Activated CD4-positive, alpha-beta T cell treated with anti-CD3 and anti-CD28 coated beads, Interleukin-2, amount 50 U/mL, for 24 hours (primary cell): ENCODE measurements at regions not wholly inside any gene's neighbourhood (a gene's known extent, or its start where the extent isn't known, plus 50 kb on each side); places are given as distances from the start of the nearest gene placed in this dataset.

Source experiments
- DNase-seq, 2 donors: peaks; one replicate each; pipeline ENCODE4 v3.0.0-alpha.2; 2020; ENCODE audit warnings: low read depth in 1 of 2, low spot score in 1 of 2

GRCh38 chr6:19128701-19129100, 708.5 kb upstream of the ID4 start:
- DNase-seq = no peak

DNA sequence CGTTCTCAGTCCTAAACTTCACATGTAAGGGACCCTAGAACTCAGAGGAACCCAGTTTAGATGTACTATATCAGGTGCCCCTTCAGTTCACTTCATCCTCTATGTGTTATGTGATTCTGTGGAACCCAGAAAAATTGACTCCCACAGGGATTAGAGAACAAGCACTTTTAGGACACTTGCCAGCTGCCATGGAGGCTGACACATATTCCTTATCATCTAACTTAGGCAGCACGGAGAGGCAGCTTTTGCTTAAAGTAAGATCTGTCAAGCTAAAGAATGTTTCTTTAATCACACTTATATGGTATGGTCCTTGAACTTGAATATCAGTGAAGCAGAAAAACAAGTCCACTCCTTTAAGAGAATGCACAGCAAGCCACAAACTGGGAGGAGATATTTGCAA, 701.5 kb upstream of the ID4 start:
- no peak for DNase-seq

DNA sequence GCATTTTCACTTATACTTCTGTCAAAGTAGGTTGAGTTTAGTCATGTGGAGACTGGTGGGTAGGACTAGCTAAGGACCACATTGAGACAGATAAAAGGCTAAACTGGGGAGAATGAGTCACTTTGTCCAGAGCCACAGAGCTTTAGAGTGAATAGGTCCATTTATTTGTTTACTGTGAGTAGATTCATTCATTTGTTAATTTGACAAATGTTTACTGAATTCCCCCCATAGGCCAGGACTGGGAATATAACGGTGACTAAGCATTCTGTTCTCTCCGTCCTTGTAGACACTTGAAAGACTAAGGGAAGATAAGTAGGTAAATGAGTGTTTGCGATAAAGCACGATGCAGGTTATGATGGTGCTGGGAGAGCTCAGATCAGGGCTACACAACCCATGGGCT, 699.7 kb upstream of the ID4 start:
- no peak for DNase-seq

GRCh38 chr6:19142275-19142674, 694.9 kb upstream of the ID4 start:
- DNase-seq = no peak

GRCh38 chr6:19150307-19150706, 686.9 kb upstream of the ID4 start:
- DNase-seq = no peak

DNA sequence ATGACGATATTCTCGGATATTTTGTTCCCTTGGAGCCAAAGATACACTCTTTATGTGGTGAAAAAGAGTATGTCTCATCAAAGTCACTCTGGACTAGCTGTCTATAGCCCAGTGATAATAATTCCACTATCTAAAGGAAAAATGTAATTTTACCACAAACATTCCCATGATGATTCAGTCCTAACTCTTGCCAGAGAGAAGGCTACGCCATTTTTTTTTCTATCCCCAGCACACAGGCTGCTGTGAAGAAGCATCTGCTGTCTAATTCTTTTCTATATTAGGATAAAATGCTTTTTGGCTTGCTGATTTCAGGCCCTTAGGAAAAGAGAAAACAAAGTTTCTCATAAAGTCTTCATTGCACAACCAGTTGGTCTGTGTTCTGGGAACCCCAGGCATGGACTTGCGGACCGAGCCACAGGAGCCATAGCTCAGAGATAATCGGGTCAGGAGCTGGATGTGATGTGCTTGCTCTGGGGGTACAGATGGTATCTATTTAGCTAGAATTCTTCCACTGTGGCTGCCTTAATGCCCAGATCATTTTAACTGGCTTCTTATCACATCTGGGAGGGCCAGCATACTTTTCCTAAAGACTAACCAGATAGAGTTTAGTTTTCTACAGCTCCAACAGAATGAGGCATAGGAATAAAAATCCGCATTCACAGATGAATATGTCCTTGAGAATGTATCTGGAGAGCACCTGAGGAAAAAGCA, 683.7 kb upstream of the ID4 start:
- no peak for DNase-seq

- DNase-seq = no peak
Measured at GRCh38 chr6:19153981-19154295, 683.2 kb upstream of the ID4 start.

DNA sequence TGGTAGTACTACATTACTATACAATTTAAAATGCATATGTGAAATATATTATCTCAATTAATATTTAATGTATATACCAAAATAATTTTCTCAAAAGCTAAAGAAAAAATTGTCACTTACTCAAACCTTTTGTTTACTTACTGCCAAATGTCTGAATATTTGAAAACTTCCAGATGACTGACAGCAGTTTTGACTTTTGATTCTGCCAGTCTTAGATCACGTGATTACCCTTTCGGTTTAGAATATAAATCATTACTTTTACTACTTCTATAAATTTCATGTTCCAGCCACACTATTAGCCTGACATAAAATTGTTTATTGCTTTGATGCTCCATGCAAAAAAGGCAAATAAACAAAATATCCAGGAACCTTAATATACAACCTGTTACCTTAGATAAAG, 680.7 kb upstream of the ID4 start:
- no peak for DNase-seq

GRCh38 chr6:19157486-19157885, 679.7 kb upstream of the ID4 start:
- no peak for DNase-seq

GRCh38 chr6:19158586-19158985, 678.6 kb upstream of the ID4 start:
- DNase-seq = no peak

DNA sequence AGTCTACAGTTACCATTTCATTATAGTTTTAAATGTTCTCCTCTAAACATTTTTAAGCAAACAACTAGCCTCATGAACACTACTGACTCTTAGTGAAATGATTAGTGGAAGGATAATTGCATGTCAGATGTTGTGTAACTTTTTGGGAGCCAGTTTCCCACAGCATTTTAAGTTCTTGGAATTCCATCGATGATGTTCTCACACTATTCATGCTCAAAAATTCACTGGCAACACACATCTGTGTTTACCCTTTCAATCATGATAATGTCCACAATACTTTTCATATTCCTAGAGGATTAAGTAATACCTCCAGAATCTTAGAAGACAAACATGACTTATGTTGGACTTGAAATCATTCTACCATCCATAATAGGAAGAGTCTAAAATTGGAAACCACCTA, 678.1 kb upstream of the ID4 start:
- DNase-seq = no peak

DNA sequence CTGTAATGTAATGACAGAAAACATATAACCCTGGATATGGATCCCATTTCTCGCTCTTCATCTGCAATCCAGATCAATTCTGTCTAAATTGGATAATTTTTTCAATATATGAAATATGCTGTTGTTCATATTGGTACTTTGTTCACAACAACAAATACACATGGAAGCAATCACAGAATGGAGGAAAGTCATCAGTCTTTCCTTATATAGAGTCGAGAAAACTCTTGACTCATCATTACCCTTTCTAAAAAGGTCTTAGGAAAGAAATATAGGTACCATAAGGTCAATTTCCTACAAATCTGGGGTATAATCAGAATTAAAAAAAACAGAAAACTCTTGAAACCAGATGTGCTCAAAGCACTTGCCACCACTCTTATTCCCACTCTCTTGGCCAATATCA, 677.6 kb upstream of the ID4 start:
- DNase-seq = no peak

DNA sequence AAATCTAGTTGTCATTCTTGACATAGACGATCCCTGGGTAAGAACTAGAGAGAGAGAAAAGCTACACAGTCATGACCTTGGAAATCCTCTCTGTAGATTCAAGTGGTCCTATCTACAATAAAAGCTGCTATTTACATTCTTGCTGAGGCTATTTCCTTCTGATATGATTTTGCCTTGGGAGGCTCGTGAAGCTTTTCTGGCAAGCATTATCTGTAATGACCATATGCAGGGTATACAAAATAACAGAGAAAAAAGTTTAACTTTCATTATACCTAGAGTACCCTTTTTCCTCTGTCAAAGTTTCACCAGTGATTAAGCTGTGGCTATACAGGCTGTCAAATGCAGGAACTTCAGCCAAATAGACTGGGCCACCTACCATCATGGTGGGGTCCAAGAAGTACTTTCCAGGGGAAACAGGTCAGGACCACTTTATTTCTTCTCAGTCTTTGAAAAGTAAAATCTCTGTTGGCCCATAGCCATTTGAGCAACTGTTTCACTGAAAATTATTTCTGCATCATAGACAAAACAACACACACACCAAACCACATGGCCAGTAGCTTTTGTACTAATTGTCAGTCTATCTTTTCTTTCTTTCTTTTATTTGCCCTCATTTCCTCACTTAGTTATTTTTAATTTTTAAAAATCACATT, 677.0 kb upstream of the ID4 start:
- no peak for DNase-seq

- no peak for DNase-seq
Measured at GRCh38 chr6:19167251-19167650, 669.9 kb upstream of the ID4 start.

- no peak for DNase-seq
Measured at GRCh38 chr6:19169366-19169765, 667.8 kb upstream of the ID4 start.

- DNase-seq = no peak
Measured at GRCh38 chr6:19175023-19175422, 662.1 kb upstream of the ID4 start.

- DNase-seq = no peak
Measured at GRCh38 chr6:19180348-19181072, 656.7 kb upstream of the ID4 start.

DNA sequence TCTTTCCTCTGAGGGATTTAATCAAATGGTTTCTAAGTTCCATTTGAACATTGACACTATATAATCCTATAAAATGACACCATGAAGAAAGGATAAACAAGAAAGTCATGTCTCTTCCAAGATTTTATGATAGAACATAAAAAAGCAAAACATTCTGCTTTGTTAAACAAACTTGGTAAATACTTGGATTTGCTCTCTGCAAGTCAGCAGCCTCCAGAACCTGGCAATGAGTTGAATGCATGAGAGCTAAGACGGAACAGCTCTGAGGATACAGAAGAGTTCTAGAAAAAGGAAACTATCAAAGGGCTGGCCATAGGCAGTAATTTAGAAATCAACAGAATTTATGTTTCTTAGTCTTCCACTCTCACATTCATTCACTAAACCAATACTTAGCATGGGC, 656.0 kb upstream of the ID4 start:
- DNase-seq = no peak

- no peak for DNase-seq
Measured at GRCh38 chr6:19193624-19194023, 643.5 kb upstream of the ID4 start.

GRCh38 chr6:19204445-19204844, 632.7 kb upstream of the ID4 start:
- DNase-seq = no peak

DNA sequence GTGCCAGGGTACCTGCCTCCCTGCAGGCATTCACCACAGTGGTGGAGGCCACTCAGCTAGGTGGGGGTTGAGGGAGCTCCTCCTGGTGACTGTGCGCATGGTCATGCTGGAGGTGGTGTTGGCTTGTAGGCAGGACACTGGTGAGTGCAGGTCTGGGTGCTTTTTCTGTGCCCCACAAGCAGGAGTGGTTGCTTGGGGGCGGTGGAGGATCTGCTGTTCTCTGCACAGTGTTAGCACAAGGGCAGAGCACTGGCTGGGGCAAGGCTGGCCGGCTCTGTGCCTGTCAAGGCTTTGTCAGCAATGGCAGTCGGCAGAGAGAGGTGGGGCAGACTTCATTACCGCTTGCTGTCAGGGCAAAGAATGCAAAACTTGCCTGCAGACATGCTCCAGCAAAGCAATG, 632.1 kb upstream of the ID4 start:
- DNase-seq = no peak

DNA sequence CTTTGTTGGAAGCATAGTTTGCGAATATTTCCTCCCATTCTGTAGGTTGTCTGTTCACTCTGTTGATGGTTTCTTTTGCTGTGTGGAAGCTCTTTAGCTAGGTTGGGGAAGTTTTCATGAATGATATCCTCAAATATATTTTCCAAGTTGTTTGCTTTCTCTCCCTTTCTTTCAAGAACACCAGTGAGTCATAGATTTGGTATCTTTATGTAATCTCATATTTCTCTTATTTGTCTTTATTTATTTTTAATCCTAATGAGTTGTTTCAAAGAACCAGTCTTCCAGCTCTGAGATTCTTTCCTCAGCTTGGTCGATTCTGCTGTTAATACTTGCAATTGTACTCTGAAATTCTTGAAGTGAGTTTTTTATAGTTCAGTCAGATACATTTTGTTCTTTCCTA, 628.0 kb upstream of the ID4 start:
- DNase-seq = no peak
